ENCODE measurements at regions not wholly inside any gene's neighbourhood (a gene's known extent, or its start where the extent isn't known, plus 50 kb on each side); places are given as distances from the start of the nearest gene placed in this dataset.

GRCh38 chr1:170262276-170262939 is 116.6 kb downstream of the NTMT2 start:
- Histone ChIP-seq H3K36me3 (ENCODE audit: control insufficient read depth in 1 of 2, insufficient read depth in 2 of 2, low read length in 1 of 2) (no peaks in the 10 kb centered on the region), H3K4me1 (ENCODE audit: control insufficient read depth in 1 of 2, insufficient read depth in 2 of 2, low read length in 2 of 2) (peaks cover 0 to 2% of the 10 kb centered on the region in 2 donors), H3K9me3 (ENCODE audit: control insufficient read depth, low read length) (no peaks in the 10 kb centered on the region), H3K27ac (ENCODE audit: low read depth in 1 of 2, low read length in 2 of 2) (peak overlapping the region in 1 of 2 donors; percentile 28), H3K27me3 (ENCODE audit: control insufficient read depth in 1 of 2, insufficient read depth in 2 of 2, low read length in 1 of 2) (no peaks in the 10 kb centered on the region), H3K4me3 (ENCODE audit: low read length in 2 of 2) (no peak overlapping the region)
- ATAC-seq (ENCODE audit: low FRiP score) (no peak), DNase-seq (no peak)
- intact Hi-C loops (cut with DNase I) = no loop called here
- whole genome bisulfite sequencing, 2 donors = 50 to 54% methylated on average over 2 of the region's 2 CpGs

GRCh38 chr1:170265234-170265633 is 119.5 kb downstream of the NTMT2 start:
- WGBS, 2 donors = 83% methylated on average over 1 of the region's 1 CpG
- no peak for ATAC-seq (ENCODE audit: low FRiP score)

GRCh38 chr1:170267317-170267716 is 121.6 kb downstream of the NTMT2 start:
- Histone ChIP-seq H3K27ac (ENCODE audit: low read depth in 1 of 2, low read length in 2 of 2) (no peak overlapping the region), H3K27me3 (ENCODE audit: control insufficient read depth in 1 of 2, insufficient read depth in 2 of 2, low read length in 1 of 2) (no peaks in the 10 kb centered on the region), H3K9me3 (ENCODE audit: control insufficient read depth, low read length) (no peaks in the 10 kb centered on the region), H3K36me3 (ENCODE audit: control insufficient read depth in 1 of 2, insufficient read depth in 2 of 2, low read length in 1 of 2) (no peaks in the 10 kb centered on the region), H3K4me3 (ENCODE audit: low read length in 2 of 2) (no peak overlapping the region), H3K4me1 (ENCODE audit: control insufficient read depth in 1 of 2, insufficient read depth in 2 of 2, low read length in 2 of 2) (no peaks in the 10 kb centered on the region)
- ATAC-seq (ENCODE audit: low FRiP score) (no peak), DNase-seq (no peak)
- intact Hi-C loops (cut with DNase I) = no loop called here

More at GRCh38 chr1:170265234-170265633, 119.5 kb downstream of the NTMT2 start:
- DNase-seq = no peak
- Histone ChIP-seq H3K4me3 (ENCODE audit: low read length in 2 of 2) (no peak overlapping the region), H3K27ac (ENCODE audit: low read depth in 1 of 2, low read length in 2 of 2) (no peak overlapping the region), H3K4me1 (ENCODE audit: control insufficient read depth in 1 of 2, insufficient read depth in 2 of 2, low read length in 2 of 2) (peaks cover 0 to 2% of the 10 kb centered on the region in 2 donors), H3K36me3 (ENCODE audit: control insufficient read depth in 1 of 2, insufficient read depth in 2 of 2, low read length in 1 of 2) (no peaks in the 10 kb centered on the region), H3K9me3 (ENCODE audit: control insufficient read depth, low read length) (no peaks in the 10 kb centered on the region), H3K27me3 (ENCODE audit: control insufficient read depth in 1 of 2, insufficient read depth in 2 of 2, low read length in 1 of 2) (no peaks in the 10 kb centered on the region)
- intact Hi-C loops (cut with DNase I) = no loop called here

- intact Hi-C loops (cut with DNase I) = no loop called here
- H3K27ac ChIP-seq (ENCODE audit: low read depth in 1 of 2, low read length in 2 of 2) = no peak overlapping the region
- H3K4me3 ChIP-seq (ENCODE audit: low read length in 2 of 2) = no peak overlapping the region
- H3K4me1 ChIP-seq (ENCODE audit: control insufficient read depth in 1 of 2, insufficient read depth in 2 of 2, low read length in 2 of 2) = no peaks in the 10 kb centered on the region
- ATAC-seq (ENCODE audit: low FRiP score) (no peak), DNase-seq (no peak)
- no peaks in the 10 kb centered on the region for H3K27me3 ChIP-seq (ENCODE audit: control insufficient read depth in 1 of 2, insufficient read depth in 2 of 2, low read length in 1 of 2)
- H3K9me3 ChIP-seq (ENCODE audit: control insufficient read depth, low read length) = no peaks in the 10 kb centered on the region
- H3K36me3 ChIP-seq (ENCODE audit: control insufficient read depth in 1 of 2, insufficient read depth in 2 of 2, low read length in 1 of 2) = no peaks in the 10 kb centered on the region
- 68 to 82% methylated on average over 3 of the region's 3 CpGs for WGBS, 2 donors
These were observed 125.8 kb downstream of the NTMT2 start for GRCh38 chr1:170271430-170272161.

- intact Hi-C loops (cut with DNase I) = no loop called here
- WGBS, 2 donors = 46 to 53% methylated on average over 6 of the region's 6 CpGs
- Histone ChIP-seq H3K27me3 (ENCODE audit: control insufficient read depth in 1 of 2, insufficient read depth in 2 of 2, low read length in 1 of 2) (no peaks in the 10 kb centered on the region), H3K4me3 (ENCODE audit: low read length in 2 of 2) (no peak overlapping the region), H3K9me3 (ENCODE audit: control insufficient read depth, low read length) (no peaks in the 10 kb centered on the region), H3K36me3 (ENCODE audit: control insufficient read depth in 1 of 2, insufficient read depth in 2 of 2, low read length in 1 of 2) (no peaks in the 10 kb centered on the region), H3K27ac (ENCODE audit: low read depth in 1 of 2, low read length in 2 of 2) (no peak overlapping the region), H3K4me1 (ENCODE audit: control insufficient read depth in 1 of 2, insufficient read depth in 2 of 2, low read length in 2 of 2) (no peaks in the 10 kb centered on the region)
- ATAC-seq (ENCODE audit: low FRiP score) (peak; percentile 81), DNase-seq (peak in 1 of 2 donors; percentile 55)
These were observed 127.8 kb downstream of the NTMT2 start for GRCh38 chr1:170273291-170274130.

DNA sequence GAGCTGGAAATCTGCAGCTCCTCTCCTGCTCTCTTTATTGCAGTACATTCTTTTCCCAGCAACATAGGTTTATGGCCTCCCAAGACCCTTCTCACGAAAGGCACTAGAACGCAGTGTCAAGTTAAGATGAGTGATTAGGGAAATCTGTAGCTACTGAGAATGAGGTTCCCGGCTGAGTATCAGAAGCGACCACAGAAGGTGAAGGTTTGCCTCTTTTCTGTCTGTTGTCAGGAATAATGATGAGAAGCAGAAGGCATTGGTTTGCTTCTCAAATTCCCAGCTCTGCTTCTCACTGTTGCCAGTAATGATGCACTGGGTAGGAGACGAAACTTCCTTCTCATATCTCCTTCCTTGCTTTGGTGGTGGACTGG is 128.4 kb downstream of the NTMT2 start:
- 78 to 79% methylated on average over 5 of the region's 5 CpGs for WGBS, 2 donors
- Histone ChIP-seq H3K27me3 (ENCODE audit: control insufficient read depth in 1 of 2, insufficient read depth in 2 of 2, low read length in 1 of 2) (no peaks in the 10 kb centered on the region), H3K36me3 (ENCODE audit: control insufficient read depth in 1 of 2, insufficient read depth in 2 of 2, low read length in 1 of 2) (no peaks in the 10 kb centered on the region), H3K27ac (ENCODE audit: low read depth in 1 of 2, low read length in 2 of 2) (no peak overlapping the region), H3K4me3 (ENCODE audit: low read length in 2 of 2) (no peak overlapping the region), H3K4me1 (ENCODE audit: control insufficient read depth in 1 of 2, insufficient read depth in 2 of 2, low read length in 2 of 2) (no peaks in the 10 kb centered on the region), H3K9me3 (ENCODE audit: control insufficient read depth, low read length) (no peaks in the 10 kb centered on the region)
- DNase-seq = no peak
- intact Hi-C loops (cut with DNase I) = no loop called here
- no peak for ATAC-seq (ENCODE audit: low FRiP score)

- intact Hi-C loops (cut with DNase I) = no loop called here
- no peak for ATAC-seq (ENCODE audit: low FRiP score)
These were observed 132.2 kb downstream of the NTMT2 start for GRCh38 chr1:170277985-170278384.

GRCh38 chr1:170284016-170284415 is 138.3 kb downstream of the NTMT2 start:
- intact Hi-C loops (cut with DNase I) = no loop called here
- no peaks in the 10 kb centered on the region for H3K9me3 ChIP-seq (ENCODE audit: control insufficient read depth, low read length)
- DNase-seq = no peak
- no peaks in the 10 kb centered on the region for H3K36me3 ChIP-seq (ENCODE audit: control insufficient read depth in 1 of 2, insufficient read depth in 2 of 2, low read length in 1 of 2)
- H3K27me3 ChIP-seq (ENCODE audit: control insufficient read depth in 1 of 2, insufficient read depth in 2 of 2, low read length in 1 of 2) = no peaks in the 10 kb centered on the region
- ATAC-seq (ENCODE audit: low FRiP score) = no peak
- no peak overlapping the region for H3K27ac ChIP-seq (ENCODE audit: low read depth in 1 of 2, low read length in 2 of 2)
- H3K4me3 ChIP-seq (ENCODE audit: low read length in 2 of 2) = peak overlapping the region in 1 of 2 donors; percentile 9
- H3K4me1 ChIP-seq (ENCODE audit: control insufficient read depth in 1 of 2, insufficient read depth in 2 of 2, low read length in 2 of 2) = peaks cover 0 to 5% of the 10 kb centered on the region in 2 donors
- WGBS, 2 donors = 15 to 20% methylated on average over 3 of the region's 3 CpGs

More at GRCh38 chr1:170277985-170278384, 132.2 kb downstream of the NTMT2 start:
- H3K27me3 ChIP-seq (ENCODE audit: control insufficient read depth in 1 of 2, insufficient read depth in 2 of 2, low read length in 1 of 2) = no peaks in the 10 kb centered on the region
- WGBS, 2 donors = 90 to 91% methylated on average over 2 of the region's 2 CpGs
- no peaks in the 10 kb centered on the region for H3K9me3 ChIP-seq (ENCODE audit: control insufficient read depth, low read length)
- H3K36me3 ChIP-seq (ENCODE audit: control insufficient read depth in 1 of 2, insufficient read depth in 2 of 2, low read length in 1 of 2) = no peaks in the 10 kb centered on the region
- H3K27ac ChIP-seq (ENCODE audit: low read depth in 1 of 2, low read length in 2 of 2) = no peak overlapping the region
- no peak overlapping the region for H3K4me3 ChIP-seq (ENCODE audit: low read length in 2 of 2)
- no peak for DNase-seq
- no peaks in the 10 kb centered on the region for H3K4me1 ChIP-seq (ENCODE audit: control insufficient read depth in 1 of 2, insufficient read depth in 2 of 2, low read length in 2 of 2)
